ENCODE measurements at regions not wholly inside any gene's neighbourhood (a gene's known extent, or its start where the extent isn't known, plus 50 kb on each side); places are given as distances from the start of the nearest gene placed in this dataset.
"Not testable (repeated sequence)": the region's sequence is repeated elsewhere in the genome, so short reads cannot be mapped to it uniquely, and the experiment has no call there.

DNA sequence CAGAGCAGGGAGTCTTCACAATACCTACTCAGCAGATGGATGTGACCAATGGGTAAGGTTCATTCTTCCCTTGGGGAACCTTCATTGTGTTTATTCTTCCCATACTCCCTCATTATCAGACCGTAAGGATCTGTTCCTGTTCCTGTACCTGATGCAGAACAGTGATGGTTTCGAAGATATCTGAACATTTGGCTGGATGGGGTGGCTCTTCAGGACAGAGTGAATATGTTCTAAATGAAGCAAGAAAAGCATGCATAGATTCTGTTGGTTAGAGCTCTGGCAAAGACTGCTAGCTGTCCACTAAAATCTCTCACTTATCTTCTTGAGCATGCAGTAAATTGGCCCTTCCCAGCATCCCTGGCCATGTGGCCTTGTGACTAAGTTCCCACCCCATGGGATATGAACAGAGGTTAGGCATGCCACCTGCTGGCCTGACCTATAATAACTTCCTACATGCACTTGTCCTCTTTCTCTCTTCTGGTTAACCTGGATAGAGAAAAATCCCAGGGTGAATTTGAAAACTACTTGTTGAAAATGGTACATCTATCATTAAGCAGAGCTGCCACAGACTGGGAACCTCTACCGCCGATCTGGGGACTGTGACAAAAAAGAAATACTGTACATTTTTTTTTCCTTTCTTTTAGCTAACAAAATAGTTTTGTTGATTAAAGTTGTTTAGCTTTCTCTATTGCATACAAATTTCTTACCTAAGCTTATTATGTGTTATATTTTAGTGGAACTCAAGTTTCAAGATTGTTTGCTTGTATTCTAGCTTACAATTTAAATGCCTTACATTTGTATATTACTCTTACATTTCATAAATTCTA lies 60.0 kb upstream of the BANK1 start:
- no peak for DNase-seq

DNA sequence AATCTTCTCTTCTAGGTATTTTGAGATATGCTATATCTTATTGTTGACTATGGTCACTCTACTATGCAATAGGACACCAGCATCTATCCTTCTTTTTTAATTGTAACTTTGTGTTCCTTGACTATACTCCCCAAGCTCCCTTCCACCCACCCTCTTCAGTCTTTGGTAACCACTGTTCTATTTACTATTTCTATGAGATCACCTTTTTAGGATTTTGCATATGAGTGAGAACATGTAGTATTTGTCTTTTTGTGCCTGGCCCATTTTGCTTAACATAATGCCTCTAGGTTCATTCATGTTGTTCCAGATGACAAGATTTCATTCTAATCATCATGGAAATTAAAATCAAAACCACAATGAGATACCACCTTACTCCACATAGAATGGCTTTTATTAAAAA lies 63.3 kb upstream of the BANK1 start:
- DNase-seq = no peak

DNA sequence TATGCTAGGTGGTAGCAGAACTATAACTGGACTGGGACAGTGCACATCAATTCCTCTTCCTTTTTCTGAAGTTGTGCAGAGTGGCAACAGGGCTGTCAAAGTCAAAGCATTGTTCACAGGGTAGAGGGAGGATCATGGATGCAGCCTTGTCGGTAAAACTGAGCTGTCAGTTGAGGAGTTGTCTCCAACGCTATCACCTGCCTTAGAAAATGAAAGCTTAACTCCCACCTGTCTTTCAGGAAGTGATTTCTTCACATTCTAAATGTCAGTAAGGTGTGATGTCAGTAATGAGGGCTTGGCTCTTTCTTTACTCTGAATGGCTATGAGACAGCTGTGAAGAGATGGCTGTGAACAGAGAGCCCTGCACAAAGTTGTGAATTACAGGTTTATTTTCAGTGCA lies 66.4 kb upstream of the BANK1 start:
- no peak for DNase-seq

DNA sequence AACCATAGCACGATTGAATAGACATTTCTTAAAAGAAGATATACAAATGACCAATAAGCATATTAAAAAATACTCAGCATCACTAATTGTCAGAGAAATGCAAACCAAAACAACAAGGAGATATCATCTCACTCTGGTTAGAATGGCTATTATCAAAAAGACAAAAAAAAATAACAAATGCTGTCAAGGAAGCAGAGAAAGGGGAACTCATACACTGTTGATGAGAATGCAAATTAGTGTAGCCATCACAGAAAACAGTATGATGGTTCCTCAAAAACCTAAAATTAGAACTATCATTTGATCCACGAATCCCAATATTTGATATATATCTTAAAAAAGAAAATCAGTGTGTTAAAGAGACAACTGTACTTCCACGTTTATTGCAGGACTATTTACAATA lies 71.7 kb upstream of the BANK1 start:
- DNase-seq = no peak

DNA sequence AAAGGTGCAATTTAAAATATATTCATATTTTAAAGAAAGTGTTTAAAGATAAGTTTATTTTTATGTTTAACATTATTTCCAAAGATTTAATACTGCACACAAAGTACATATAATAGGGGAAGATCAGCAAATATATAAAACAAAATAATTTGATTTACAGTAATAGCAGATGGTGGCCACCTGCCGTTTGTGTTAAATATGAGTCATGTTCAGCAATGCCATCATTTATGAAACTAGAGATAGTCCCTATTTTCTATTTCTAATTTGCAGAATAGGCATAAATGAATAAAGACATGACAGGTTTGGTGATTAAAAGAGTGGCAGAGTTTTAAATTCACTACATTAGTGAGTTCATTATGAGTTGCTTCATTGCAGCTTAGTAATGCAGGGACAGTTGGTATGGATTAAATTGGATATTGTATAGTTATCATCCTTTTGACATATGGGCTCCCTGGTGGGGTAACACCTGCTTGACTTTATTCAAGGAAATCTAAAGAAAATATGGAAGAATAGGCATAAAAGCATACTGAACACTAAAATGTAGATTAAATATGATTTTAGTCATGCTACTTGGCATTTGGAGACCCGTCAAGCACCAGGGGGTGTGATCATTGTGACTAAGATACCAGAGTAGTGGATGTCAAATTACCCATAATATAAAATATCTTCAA lies 78.8 kb upstream of the BANK1 start:
- DNase-seq = no peak

DNA sequence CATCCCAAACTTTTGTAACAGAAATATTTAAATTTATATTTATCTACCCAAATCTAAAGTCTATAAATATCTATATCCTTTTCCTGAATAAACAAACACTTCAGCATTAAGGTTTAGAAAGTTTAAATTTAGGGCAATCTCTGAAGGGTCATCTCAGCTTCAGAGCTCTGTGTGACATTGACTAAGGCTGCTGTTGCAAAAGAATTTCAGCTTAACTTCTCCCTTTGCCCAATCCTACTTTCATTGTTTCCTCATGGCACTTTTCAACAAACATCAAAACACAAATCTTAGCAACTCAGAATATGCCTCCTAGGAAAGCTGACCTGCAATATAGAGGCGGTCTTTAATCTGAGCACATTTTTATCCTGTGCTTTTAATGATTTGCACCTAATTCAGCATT lies 79.7 kb upstream of the BANK1 start:
- no peak for DNase-seq

DNA sequence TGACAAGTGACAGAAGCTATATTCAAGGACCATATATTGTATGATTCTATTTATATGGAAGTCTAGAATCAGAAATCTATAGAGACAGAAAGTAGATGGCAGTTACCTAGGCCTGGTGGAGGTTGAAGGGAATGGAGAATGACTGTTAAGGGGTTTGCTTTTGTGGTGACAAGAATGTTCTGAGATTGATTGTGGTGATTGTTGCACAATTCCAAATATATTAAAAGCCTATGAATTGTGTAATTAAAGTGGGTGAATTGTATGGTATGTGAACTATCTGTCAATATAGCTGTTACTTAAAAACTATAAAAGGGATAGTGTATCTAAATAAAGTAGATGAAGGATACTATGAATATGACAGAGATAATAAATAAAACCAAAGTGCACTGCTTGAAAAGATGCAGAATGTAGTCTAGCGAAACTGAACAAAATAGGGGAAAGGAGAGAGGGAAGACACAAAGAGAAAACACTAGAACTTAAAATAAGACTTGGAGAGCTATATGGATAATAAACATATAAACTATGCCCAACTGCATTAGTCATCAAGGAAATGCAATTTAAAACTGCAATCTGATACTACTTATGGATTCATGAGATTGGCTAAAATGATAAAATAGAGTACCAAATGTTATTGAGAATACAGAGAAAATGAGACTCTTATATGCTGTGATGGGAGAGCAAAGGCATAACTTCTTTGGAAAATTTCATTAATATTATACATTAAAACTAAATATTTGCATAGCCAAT lies 82.1 kb upstream of the BANK1 start:
- DNase-seq = no peak

DNA sequence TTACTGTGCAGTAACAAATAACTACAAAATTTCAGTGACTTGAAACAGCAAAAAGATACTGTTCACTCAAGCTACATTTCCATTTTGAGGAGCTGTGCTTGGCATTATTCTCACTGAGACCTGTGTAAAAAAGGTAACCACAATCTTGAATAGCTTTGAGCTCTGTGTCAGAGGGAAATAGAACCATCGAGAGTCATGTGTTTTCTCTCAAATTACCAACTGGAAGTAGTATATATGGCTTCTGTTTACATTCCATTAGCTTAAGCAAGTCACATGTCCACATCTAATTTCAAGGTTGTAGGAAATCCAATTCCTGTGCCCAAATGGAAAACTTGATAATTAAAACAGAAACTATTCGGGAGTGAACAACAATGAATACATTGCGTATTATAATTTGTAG lies 82.9 kb upstream of the BANK1 start:
- no peak for DNase-seq

DNA sequence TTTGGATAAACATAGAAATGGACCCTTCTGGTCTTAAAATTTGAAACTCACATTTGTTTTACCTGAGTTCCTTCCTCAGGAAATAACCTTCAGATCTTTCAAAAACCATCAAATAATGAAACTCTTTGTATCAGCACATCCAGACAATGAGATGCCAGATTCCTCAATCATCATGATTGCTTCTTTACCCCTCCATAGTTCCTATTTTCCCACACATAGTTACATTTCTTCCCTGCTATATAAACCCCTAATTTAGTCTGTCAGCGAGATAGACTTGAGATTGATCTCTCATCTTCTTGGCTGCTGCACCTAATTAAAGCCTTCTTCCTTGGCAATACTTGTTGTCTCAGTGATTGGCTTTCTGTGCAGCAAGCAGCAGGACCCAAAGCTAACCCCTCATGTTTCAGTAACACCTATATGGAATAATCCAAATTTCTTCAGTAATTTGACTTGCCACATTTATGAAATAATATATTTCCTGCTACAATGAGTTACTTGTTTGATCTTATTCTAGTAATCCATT lies 83.9 kb upstream of the BANK1 start:
- no peak for DNase-seq

DNA sequence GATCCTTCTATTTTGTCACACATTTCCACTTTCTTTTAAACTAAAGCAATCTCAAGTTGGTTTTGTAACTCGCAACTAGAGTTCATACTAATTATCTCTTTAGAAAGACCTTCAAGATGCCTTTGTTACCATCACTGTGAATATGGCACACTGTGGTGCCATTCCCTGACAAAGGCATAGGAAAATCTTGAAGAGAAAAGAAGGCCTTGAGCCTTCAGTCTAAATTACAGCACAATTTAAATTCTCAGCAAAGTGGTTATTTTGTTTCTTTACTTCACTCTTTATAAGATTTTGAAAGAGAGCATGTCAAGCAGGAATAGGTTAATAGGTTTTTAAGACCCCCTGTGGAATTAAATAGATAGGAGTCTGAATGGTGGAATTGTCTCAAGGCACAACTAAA lies 89.0 kb upstream of the BANK1 start:
- DNase-seq = no peak

DNA sequence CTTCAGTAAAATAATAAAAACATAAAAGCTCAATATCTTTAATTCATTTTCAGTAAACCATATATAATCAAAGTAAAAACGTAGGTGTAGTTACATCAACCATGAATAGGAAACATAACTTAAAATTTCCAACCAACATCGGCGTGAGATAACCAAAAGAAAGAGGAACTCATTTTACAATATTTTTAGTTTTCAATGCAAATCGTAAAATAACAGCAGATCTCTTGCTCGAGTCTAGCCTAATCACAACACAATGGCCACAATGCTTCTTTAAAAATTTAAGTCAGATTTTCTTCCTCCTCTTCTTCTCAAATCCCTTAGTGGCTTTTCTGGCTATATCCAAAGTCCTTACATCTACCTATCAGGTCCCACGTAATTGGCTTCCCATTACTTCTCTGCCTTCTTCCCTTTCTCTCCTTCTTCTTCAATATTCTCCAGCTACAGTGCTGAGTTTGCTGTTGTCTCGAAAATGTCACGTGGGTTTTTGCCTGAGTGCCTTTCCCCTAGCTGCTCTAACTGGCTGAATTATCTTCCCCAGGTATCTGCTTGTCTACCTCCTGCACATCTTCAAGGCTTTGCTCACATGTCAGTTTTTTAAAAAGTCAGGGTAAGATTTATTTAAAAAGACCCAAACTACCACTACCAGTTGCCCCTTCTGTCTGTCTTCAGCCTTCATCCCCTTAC lies 90.9 kb upstream of the BANK1 start:
- DNase-seq = no peak

DNA sequence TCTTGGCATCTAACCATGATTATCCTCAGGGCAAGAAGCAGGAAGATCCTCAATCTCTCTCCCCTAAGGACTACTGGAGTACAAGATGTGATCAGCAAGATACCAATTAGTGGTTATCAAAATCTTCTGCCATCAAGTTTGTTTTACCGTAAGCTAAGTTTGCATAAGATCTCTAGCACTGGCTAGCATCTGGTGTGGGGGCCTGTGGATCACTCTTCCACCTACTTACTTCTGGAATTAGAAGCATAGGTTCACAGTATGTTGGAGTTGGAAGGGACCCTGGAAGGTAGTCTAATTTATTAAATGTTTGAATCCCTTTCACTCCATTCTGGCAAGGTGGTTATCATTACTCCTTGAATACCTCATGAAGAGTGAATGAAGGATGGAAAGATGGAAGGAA lies 93.3 kb upstream of the BANK1 start:
- no peak for DNase-seq

DNA sequence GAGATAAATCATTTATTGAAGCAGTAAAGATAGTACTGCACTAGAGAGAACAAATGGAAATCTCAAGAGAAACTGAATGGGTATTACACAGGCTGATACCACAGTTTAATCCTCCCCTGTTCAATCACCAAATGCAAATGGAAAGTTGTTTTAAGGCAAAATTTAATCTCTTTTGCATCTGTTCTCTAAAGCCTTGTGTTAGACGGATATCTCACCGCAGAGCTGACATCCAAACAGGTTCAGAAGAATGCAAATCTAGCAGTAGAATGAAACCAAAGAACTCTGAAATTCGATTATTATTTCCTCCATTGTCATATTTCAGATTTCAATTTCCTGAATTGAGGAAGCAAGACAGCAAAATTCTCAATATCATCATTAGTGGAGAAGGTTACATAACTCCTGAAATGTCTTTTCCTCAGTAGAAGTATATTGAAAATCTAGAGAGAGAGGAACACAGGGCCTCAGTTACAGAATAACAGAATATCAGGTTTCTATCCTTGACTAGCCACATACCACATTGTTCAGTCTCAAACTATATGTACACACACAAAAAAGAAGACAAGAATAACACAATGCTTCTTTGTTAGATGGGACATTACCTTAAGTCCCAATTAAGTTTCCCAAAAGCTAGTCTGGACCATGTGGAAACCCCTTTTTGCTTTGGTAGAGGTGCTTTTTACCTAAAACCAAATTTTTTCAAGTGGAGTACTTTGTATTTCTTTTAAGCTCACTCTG lies 94.1 kb upstream of the BANK1 start:
- no peak for DNase-seq

DNA sequence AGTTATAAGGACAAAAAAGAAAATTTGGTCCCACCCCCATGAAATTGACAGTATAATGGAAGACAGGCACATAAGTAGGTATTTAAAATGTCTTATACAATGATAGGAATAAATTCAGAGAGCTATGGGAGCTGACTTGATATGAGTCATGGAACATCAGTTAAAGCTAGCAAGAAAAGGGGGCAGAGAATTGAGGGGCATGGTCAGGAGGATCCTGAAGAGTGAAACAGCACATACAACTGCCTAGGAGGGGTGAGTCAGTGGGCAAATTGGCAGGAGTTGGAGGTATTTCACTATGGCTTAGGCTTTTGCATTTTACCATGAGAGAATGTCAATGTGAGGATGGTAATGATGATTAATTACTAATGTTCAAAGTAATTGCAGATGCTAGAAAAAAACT lies 95.4 kb upstream of the BANK1 start:
- DNase-seq = no peak

DNA sequence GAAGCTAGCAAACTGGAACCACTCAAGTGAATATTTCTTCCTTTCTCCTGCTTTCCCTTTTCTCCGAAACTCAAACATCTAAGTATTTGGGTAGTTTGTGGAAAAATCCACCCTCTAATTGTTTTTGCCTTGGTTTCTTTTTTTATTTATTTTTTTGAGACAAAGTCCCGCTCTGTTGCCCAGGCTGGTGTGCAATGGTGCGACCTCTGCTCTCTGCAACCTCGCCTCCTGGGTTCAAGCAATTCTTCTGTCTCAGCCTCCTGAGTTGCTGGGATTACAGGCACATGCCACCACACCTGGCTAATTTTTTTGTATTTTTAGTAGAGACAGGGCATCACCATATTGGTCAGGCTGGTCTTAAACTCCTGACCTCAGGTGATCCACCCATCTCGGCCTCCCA lies 96.1 kb upstream of the BANK1 start:
- not testable (repeated sequence) for DNase-seq

DNA sequence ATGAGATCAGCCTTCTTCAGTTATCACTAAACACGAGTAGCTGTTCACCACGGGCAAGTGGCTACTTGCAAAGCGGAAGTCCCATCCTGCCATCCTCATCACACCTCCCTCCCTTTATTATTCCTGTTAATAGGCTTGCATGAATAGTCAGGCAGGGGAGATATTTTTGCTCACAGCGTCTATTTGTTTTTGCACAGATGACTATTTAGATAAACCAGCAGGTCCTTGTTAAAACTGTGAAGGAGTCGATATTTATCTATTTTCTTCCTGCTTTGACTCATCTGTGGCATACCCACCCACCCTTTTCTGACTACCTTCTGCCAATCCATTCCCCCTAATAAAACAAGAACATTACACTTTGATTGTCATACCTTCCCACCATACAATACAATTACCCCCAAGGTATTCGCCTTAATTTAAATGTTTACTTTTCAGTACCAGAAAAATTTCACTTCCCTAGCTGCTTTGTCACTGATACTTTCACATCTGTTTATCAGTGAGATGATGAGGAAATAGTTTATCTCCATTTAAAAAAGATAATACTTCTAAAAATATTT lies 96.6 kb upstream of the BANK1 start:
- no peak for DNase-seq

DNA sequence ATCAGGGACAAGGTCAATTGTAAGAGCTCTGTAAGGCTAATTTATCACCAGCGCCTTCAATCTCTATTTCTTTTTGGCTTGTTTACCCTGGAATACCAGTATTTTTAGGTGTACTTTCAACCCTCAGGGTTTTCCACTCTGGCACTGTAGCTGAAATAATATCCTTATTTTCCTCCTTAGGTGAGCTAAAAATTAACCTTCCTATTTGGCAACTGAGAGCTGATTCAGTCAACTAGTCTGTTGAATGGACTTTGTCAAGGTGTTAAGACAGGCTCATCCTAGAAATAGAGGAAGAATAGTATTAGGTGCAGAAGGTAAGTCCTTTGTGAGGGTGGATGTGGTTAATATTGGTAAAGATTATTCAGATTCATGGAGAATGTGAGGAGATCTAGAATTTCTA lies 101.3 kb upstream of the BANK1 start:
- no peak for DNase-seq

DNA sequence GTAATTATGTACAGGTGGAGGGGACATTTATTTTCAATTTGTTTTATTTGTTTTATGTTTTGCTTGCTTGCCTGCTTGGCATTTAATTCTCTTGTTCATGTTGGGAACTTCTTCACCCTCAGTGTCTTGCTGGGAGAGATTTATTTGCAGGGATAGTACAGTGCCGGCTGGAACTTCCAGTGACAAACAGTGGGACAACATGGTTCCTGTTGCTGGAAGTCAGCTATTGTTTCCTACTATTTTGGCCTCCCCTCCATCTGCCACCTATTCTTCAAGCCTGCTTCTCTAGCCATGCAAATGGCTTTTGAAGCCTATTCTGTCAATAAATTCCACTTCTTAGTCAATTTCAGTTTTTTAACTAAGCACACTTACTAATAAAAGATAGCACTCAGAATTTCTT lies 105.4 kb upstream of the BANK1 start:
- DNase-seq = no peak

DNA sequence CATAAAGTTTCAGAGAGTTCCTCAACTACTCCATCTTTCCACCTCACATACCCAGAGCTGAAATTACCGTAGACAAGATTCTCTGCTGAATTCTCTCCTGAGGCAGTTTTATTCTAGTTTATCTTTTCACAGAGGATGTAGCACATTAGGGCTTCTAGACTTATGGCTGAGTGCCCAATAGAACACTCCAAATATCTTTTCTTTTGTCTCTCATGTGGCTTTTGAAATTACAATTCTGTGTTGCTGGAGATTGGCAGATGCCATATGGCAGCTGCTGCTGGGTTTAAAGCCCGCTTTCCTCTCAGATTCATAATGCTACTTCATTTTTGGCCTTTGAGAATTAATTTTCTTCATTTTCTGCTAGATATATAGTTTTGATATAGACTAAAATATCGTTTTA lies 107.6 kb upstream of the BANK1 start:
- DNase-seq = no peak

DNA sequence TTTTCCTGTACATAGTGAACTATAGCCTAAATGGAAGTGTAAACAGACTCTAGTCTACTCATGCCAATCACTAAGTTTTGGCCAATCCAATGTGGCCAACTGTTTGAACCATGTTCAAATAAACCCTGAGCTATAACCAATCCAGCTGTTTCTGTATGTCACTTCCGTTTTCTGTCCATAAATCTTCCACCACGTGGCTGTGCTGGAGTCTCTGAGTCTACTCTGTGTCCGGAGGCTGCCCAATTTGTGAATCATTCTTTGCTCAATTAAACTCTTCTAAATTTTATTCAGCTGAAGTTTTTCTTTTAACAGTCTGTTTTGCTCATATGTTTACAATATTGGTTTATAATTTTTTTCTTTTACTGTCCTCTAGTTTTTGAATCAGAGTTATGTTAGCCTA lies 112.3 kb upstream of the BANK1 start:
- no peak for DNase-seq

DNA sequence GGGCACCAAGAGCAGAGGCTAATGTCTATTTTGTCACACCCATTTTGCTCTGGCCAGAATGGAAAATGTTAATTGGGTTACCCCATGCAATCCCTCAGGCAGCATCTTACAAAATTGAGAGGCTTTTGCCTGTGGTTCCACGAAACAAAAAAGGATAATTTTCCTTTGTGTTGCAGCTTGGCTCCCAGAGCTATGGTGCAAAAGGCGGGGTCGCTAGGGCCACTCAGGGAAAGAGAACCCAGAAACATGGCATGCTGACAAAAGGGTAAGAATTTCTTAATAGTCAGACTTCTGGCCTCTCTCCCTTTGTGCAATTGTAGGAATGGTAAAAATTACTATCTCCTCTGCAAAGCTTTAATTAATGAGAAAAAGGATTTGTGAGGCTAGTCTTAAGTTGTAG lies 119.6 kb upstream of the BANK1 start:
- DNase-seq = no peak

DNA sequence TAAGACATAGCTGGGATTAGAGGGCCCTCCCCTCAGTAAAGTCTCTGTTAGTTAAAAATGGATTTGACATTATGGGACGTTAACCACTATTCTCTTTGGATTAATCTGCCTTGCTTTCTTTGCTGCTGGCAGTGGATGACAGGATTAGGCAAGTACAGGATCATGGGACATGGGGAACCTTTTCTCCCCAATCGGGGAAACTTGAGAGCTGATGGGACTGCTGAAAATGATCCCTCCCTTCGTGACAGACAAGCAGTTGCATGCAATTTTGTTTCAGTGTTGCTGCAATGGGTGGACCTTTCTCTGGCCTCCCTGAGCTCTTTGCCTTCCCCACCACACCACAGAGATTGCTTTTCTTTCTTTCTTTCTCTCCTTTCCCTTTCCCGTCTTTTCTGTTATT lies 120.2 kb upstream of the BANK1 start:
- no peak for DNase-seq
